H1 (cell line): ENCODE measurements at regions not wholly inside any gene's neighbourhood (a gene's known extent, or its start where the extent isn't known, plus 50 kb on each side); places are given as distances from the start of the nearest gene placed in this dataset. TPM values are rescaled to one million over a fixed set of nuclear protein-coding genes. Genes with fewer than 3 reads are reported as not detected.

Source experiments
- small RNA-seq: library from polyadenylated mRNA; stranded (forward); fragments of <200 nt; extraction: miRNeasy Mini kit (QIAGEN cat#:217004); gene quantifications from one replicate; pipeline ENCODE3, GENCODE V24; 2013; ENCODE audit not compliant: insufficient read depth

Small RNA genes in the stretch of these regions (small RNA-seq; reads per million reads assigned to genes)
- gene AL136313.1 = not detected
